SHP77 (cell line): ENCODE measurements at regions not wholly inside any gene's neighbourhood (a gene's known extent, or its start where the extent isn't known, plus 50 kb on each side); places are given as distances from the start of the nearest gene placed in this dataset.
"Not testable (repeated sequence)": the region's sequence is repeated elsewhere in the genome, so short reads cannot be mapped to it uniquely, and the experiment has no call there.

Experiments
- DNase-seq, 2 experiments: peaks; one replicate each; lab custom pipeline; 2025; lab: John Stamatoyannopoulos, UW

GRCh38 chr13:31518645-31519044 lies 220.7 kb upstream of the RXFP2 start:
- DNase-seq = no peak

- no peak for DNase-seq
These were observed 217.9 kb upstream of the RXFP2 start for GRCh38 chr13:31521435-31521834.

GRCh38 chr13:31522396-31522795 lies 216.9 kb upstream of the RXFP2 start:
- no peak for DNase-seq

DNA sequence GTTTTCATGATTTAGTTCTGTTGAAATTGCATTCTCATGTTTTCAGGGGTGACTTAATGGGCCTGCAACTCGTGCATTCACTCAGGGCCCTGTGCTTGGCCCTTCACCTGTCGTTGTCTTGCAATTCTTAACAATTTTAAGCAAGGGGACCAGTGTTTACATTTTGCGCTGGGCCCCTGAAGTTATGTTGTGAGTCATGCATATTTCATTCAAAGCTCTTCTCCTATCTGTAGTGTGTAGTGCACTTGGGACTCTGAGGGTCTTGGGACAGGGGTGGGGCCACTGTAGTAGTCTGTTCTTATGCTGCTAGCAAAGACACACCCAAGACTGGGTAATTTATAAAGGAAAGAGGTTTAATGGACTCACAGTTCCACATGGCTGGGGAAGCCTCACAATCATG lies 211.2 kb upstream of the RXFP2 start:
- no peak for DNase-seq

GRCh38 chr13:31528758-31529157 lies 210.6 kb upstream of the RXFP2 start:
- DNase-seq = no peak

DNA sequence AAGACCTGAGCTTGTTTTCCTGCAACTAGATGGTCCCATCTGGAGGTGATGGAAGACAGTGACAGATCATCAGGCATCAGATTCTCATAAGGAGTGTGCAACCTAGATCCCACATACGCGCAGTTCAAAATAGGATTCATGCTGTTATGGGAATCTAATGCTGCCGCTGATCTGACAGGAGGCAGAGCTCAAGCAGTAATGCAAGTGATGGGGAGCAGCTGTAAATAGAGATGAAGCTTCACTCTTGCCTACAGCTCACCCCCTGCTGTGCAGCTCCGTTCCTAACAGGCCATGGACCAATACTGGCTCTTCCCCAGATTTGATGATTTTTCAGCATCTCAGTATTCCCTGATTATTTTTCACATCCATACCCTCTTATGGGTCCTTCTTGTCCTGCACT lies 208.4 kb upstream of the RXFP2 start:
- no peak for DNase-seq

DNA sequence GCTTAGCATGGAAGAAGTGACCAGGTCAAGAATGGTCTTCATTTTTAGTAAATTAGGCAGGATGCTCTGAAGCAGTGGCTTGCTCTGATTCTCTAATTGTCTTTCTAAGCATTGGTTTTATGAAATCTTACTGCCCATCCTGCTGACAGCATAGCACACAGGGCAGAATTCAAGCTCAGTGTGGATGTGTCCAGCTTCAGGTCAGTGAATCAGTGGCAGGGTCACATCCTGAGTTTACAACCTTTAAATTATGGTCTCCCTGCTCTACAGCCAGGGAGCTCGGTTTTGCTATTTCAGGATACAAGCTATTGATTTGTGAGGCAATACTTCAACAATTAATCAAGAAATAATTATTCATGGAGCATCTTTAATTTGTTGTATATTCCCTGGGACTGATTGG lies 202.3 kb upstream of the RXFP2 start:
- no peak for DNase-seq

DNA sequence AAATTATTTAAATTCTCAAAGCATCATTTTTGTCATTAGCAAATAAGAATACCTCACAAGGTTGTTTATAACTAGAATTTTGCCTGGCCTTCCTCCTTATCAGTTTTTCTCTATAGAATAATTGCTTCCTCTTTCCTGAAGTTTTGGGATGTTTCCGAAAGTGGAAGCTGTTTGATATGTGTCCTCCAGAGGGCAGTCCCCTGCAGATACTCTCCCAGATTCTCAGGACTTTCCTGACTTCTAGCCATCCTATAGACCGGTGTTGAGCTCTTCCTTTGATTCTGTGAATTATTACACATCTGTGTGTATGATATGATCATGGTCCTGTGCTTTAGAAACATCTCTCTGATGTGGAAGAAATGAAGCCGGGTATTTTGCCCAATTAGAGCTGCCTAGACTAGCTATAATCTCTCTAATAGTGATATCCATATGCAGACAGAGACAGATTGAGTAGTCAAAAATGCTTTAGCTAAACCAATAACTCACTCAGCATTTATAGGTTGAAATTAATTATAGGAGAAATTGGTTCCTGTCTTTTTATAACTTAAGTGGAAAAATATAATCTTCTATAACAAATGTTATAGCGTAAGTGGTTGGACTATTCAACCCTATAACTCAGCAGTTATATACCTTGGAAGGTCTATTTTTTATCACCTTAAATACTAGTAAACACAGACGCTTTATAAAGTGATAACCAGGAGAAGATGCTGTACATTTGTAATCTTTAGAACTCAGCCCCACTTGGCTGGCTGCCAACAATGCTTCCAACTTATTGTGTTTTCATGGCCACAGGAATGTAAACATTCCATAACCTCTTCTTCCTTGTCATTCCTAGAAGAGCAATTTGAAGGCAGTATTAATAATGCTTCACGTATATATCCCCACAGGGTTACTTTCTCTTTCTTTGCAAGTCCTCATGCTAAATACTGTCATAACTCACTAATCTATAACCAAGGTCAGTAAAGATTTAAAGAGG lies 201.0 kb upstream of the RXFP2 start:
- DNase-seq = no peak

DNA sequence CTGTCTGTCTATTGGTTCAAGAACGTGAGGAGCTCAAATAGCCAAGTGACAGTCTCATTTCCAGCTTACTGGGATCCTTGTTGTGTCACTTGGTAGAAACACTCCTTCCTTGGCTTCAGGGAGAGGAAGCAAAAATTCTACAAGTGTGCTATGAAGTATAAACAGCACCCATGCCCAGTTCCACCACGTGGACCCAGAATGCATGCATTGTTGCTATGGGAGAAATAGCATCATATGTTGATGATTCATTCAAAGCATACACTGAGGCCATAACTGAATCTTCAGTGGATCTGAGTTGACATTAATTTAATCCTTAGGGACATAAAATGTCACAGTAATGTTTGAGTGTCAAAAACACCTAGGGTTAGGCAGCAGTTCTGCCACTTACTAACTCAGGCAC lies 199.0 kb upstream of the RXFP2 start:
- no peak for DNase-seq

DNA sequence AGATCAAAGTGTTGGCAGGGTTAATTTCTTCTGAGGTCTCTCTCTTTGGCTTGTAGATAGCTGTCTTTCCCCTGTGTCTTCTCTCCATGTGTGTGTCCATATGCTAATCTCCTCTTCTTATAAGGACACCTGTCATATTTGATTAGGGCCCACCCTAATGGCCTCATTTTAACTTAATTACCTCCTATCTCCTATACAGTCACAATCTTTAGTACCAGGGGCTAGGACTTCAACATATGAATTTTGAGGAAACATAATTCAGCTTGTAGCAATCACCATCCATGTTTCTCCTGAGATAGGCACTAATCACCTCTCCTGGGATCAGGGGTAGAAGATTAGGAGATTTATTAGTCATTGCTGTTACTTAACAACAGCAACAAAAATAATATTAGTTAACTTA lies 196.1 kb upstream of the RXFP2 start:
- DNase-seq = no peak

GRCh38 chr13:31545616-31546015 lies 193.7 kb upstream of the RXFP2 start:
- no peak for DNase-seq

GRCh38 chr13:31556376-31556775 lies 182.9 kb upstream of the RXFP2 start:
- no peak for DNase-seq

DNA sequence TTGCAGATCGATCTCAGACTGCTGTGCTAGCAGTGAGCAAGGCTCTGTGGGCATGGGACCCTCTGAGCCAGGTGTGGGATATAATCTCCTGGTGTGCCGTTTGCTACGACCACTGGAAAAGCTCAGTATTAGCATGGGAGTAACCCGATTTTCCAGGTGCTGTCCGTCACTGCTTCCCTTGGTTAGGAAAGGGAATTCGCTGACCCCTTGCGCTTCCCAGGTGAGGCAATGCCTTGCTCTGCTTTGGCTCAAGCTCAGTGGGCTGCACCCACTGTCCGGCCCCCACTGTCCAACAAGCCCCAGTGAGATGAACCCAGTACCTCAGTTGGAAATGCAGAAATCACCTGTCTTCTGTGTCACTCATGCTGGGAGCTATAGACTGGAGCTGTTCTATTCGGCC lies 155.1 kb upstream of the RXFP2 start:
- DNase-seq = not testable (repeated sequence)

DNA sequence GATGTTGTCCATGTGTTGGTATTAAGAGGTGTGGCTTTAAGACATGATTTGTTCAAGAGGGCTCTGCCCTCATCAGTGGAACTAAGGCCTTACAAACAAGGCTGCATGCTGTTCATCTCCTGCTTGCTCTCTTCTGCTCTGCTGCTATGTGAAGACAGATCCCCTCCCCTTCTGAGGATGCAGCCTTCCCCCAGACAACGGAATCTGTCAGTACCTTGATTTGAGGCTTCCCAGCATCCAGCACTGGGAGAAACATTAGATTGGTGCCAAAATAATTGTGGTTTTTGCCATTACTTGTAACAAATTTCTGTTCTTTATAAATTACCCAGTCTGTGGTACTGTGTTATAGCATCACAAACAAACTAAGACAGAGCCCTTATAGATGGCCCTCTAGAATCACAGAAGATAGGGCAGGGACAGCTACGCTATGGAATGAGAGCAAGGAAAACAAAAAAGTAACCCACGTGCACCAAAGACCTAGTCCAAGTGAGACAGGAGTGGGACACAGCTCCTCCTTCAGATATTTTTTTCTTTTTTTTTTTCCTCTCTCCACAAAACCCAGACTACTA lies 151.5 kb upstream of the RXFP2 start:
- no peak for DNase-seq

DNA sequence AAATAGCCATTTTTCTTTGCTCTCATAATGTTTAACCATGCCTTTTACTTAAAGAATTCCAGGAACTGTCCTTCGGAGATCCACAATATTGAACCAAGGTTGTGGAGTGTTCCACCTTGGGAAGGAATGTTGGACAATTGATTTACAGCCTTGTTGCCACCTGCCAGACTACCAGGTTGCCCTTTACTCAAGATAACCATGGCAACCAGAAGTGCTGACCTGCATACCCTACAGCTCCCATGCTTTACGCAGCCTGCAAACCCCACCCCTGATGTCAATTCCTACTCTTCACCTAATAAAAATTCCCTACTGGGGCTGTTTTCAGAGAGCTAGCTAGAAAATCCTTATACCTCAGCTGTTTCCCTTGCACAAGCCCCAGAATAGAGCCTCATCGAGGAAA lies 151.0 kb upstream of the RXFP2 start:
- no peak for DNase-seq

- no peak for DNase-seq
These were observed 150.4 kb upstream of the RXFP2 start for GRCh38 chr13:31588893-31589292.

GRCh38 chr13:31591642-31592233 lies 147.6 kb upstream of the RXFP2 start:
- DNase-seq = no peak

- no peak for DNase-seq
These were observed 145.3 kb upstream of the RXFP2 start for GRCh38 chr13:31594056-31594455.

GRCh38 chr13:31595563-31595962 lies 143.8 kb upstream of the RXFP2 start:
- no peak for DNase-seq

DNA sequence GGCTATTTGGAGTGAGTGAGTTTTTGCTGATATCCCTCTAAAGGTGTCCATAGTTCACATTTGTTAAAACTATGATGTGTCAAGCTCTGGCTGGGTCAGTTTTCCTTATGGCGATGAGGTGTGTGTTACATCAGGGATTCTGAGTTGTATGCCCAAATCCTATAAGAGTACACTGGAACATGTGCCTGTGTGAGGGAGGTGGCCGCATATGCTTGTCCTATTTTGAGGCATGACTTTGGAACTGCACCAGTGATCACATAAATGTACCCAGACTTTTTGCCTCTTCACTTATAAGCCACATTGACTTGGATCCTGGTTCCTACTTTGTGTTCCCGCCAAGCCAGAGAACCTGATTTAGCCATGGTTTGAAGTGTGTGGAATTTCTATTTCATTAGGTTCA lies 140.3 kb upstream of the RXFP2 start:
- DNase-seq = no peak

DNA sequence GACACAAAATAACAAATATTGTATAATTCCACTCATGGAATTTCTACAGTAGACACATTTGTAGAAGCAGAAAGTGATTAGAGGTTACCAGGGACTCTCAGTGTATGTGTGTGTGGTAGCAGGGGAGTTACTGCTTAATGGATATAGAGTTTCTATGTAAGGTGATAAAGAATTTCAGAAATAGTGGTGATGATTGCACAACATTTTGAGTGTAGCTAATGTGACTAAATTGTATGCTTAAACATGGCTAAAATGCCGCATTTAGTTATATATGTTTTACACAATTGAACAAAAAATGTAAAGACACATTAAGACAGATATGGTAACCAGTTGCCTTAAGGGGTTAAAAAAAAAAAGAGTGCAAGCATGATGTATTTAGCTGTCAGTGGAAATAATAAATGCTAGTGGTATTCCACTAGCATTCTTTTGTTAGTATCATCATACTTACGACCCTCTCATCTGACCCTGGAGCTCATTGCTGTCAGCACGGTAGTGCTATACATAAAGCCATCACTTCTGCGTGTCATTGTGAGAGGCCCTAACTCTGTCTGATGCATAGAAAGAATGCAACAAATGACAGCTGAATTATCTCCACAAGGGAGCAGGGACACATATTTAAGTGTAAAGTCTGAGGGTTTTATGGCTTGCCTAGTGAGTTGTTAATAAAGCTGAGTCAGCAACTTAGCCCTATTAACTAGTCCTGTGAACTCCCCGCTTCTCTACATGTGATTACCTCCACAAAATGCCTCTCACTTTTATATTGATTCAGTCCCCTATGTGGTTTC lies 134.1 kb upstream of the RXFP2 start:
- DNase-seq = no peak

GRCh38 chr13:31607531-31607930 lies 131.8 kb upstream of the RXFP2 start:
- DNase-seq = not testable (repeated sequence)
